HEK293 (cell line): ENCODE measurements at regions not wholly inside any gene's neighbourhood (a gene's known extent, or its start where the extent isn't known, plus 50 kb on each side); places are given as distances from the start of the nearest gene placed in this dataset.

Experiments
- CTCF ChIP-seq: fragments of 450-650 bp; formaldehyde crosslinking; IDR thresholded peaks from 2 replicates; pipeline ENCODE4 v1.5.1; 2016; ENCODE audit warnings: missing biosample characterization, missing genetic modification characterization
- YY1 ChIP-seq: fragments of 450-650 bp; formaldehyde crosslinking; IDR thresholded peaks from 2 replicates; pipeline ENCODE4 v1.5.1; 2018; ENCODE audit warnings: missing biosample characterization, missing genetic modification characterization
- ZFP37 ChIP-seq: fragments of 450-650 bp; formaldehyde crosslinking; IDR thresholded peaks from 2 replicates; pipeline ENCODE4 v1.5.1; 2016; ENCODE audit warnings: missing biosample characterization, missing genetic modification characterization
- ZNF274 ChIP-seq, 2 experiments: fragments of 200-500 bp in 1 of 2; fragments of 450-650 bp in 1 of 2; sonication (Bioruptor generic) in 1 of 2; formaldehyde crosslinking in 1 of 2; IDR thresholded peaks; 2 replicates each; pipeline versions ENCODE4 v1.5.1 to v1.6.1; 2014 to 2016; ENCODE audit warnings: borderline replicate concordance in 1 of 2, inconsistent platforms in 1 of 2, low read length in 1 of 2, missing biosample characterization in 1 of 2, missing genetic modification characterization in 1 of 2
- ZNF660 ChIP-seq: fragments of 450-650 bp; IDR thresholded peaks from 2 replicates; pipeline ENCODE4 v1.5.1; 2018; ENCODE audit warnings: missing biosample characterization, mild to moderate bottlenecking, missing genetic modification characterization
- ZNF777 ChIP-seq: fragments of 450-650 bp; formaldehyde crosslinking; IDR thresholded peaks from 2 replicates; pipeline ENCODE4 v1.5.1; 2017; ENCODE audit warnings: missing biosample characterization, missing genetic modification characterization, borderline replicate concordance

GRCh38 chr3:28053759-28054158 lies 187.7 kb upstream of the CMC1 start:
- TF ChIP-seq CTCF (tag by site-specific recombination) (no peak), ZNF274 (IDR thresholded peaks at IDR 0.05; ENCODE audit: low read length) (no peak), ZNF274 (tag by site-specific recombination; IDR thresholded peaks at IDR 0.05; ENCODE audit: borderline replicate concordance) (no peak), ZFP37 (tag by site-specific recombination) (no peak), ZNF777 (tag by site-specific recombination) (no peak), YY1 (tag by site-specific recombination) (no peak), ZNF660 (tag by site-specific recombination) (no peak)
